ENCODE measurements at regions not wholly inside any gene's neighbourhood (a gene's known extent, or its start where the extent isn't known, plus 50 kb on each side); places are given as distances from the start of the nearest gene placed in this dataset.

- Histone ChIP-seq H3K4me3 (no peak overlapping the region), H3K36me3 (no peaks in the 10 kb centered on the region), H3K9me3 (no peaks in the 10 kb centered on the region), H3K4me1 (no peaks in the 10 kb centered on the region), H3K27ac (no peak overlapping the region), H3K27me3 (no peaks in the 10 kb centered on the region)
- no peak for DNase-seq (ENCODE audit: low spot score)
- no peak for TF ChIP-seq CTCF (IDR thresholded peaks at IDR 0.05)
Observed at GRCh38 chr1:170290276-170290675, 144.5 kb downstream of the NTMT2 start.

- H3K4me1 ChIP-seq: no peaks in the 10 kb centered on the region
- no peaks in the 10 kb centered on the region for H3K27me3 ChIP-seq
- DNase-seq (ENCODE audit: low spot score): no peak
- no peak for TF ChIP-seq CTCF (IDR thresholded peaks at IDR 0.05)
- no peaks in the 10 kb centered on the region for H3K36me3 ChIP-seq
- H3K4me3 ChIP-seq: no peak overlapping the region
- H3K9me3 ChIP-seq: no peaks in the 10 kb centered on the region
- H3K27ac ChIP-seq: no peak overlapping the region
Observed at GRCh38 chr1:170290991-170291390, 145.2 kb downstream of the NTMT2 start.

- no peaks in the 10 kb centered on the region for H3K4me1 ChIP-seq
Observed at GRCh38 chr1:170291516-170291915, 145.8 kb downstream of the NTMT2 start.

GRCh38 chr1:170296211-170296610 lies 150.5 kb downstream of the NTMT2 start:
- Histone ChIP-seq H3K4me3 (no peak overlapping the region), H3K27me3 (no peaks in the 10 kb centered on the region), H3K4me1 (no peaks in the 10 kb centered on the region), H3K27ac (no peak overlapping the region), H3K36me3 (no peaks in the 10 kb centered on the region), H3K9me3 (peaks cover 0 to 9% of the 10 kb centered on the region in 2 donors)
- TF ChIP-seq CTCF (IDR thresholded peaks at IDR 0.05): no peak
- no peak for DNase-seq (ENCODE audit: low spot score)

More at GRCh38 chr1:170291516-170291915, 145.8 kb downstream of the NTMT2 start:
- no peak for TF ChIP-seq CTCF (IDR thresholded peaks at IDR 0.05)
- Histone ChIP-seq H3K36me3 (no peaks in the 10 kb centered on the region), H3K9me3 (no peaks in the 10 kb centered on the region), H3K27ac (no peak overlapping the region), H3K4me3 (no peak overlapping the region), H3K27me3 (no peaks in the 10 kb centered on the region)
- no peak for DNase-seq (ENCODE audit: low spot score)

- H3K4me3 ChIP-seq: no peak overlapping the region
- H3K9me3 ChIP-seq: peaks cover 0 to 9% of the 10 kb centered on the region in 2 donors
- no peak overlapping the region for H3K27ac ChIP-seq
- no peak for DNase-seq (ENCODE audit: low spot score)
- H3K27me3 ChIP-seq: no peaks in the 10 kb centered on the region
- H3K36me3 ChIP-seq: no peaks in the 10 kb centered on the region
- no peaks in the 10 kb centered on the region for H3K4me1 ChIP-seq
- no peak for TF ChIP-seq CTCF (IDR thresholded peaks at IDR 0.05)
Observed at GRCh38 chr1:170296642-170297041, 150.9 kb downstream of the NTMT2 start.

GRCh38 chr1:170301596-170301995 lies 155.8 kb downstream of the NTMT2 start:
- peaks cover 0 to 9% of the 10 kb centered on the region in 2 donors for H3K9me3 ChIP-seq
- H3K4me3 ChIP-seq: no peak overlapping the region
- H3K27me3 ChIP-seq: no peaks in the 10 kb centered on the region
- TF ChIP-seq CTCF (IDR thresholded peaks at IDR 0.05): no peak
- H3K4me1 ChIP-seq: no peaks in the 10 kb centered on the region
- H3K36me3 ChIP-seq: no peaks in the 10 kb centered on the region
- DNase-seq (ENCODE audit: low spot score): no peak
- H3K27ac ChIP-seq: no peak overlapping the region
